ENCODE measurements at regions not wholly inside any gene's neighbourhood (a gene's known extent, or its start where the extent isn't known, plus 50 kb on each side); places are given as distances from the start of the nearest gene placed in this dataset.

DNA sequence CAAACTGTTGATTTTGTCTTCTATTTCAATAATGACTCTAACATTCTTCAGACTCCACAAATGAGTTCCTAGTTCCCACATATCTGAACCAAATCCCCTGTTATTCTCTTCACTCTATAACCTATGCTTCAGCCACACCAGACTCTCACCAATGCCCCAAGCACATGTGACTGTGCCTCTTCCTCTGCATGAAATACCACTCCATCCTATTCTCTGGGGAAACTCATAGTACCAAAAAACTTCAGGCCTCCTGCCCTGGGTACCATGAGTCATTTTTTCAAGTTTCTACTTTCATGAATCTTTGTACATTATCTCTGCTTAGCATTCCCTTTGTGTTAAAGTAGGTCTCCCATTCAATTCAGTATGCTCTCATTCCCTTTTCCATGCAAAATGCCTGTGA lies 353.2 kb downstream of the ZEB2 start:
- no peak overlapping the region for H3K4me3 ChIP-seq (ENCODE audit: low read length)
- DNase-seq (ENCODE audit: low read depth): no peak
- TF ChIP-seq, protein P1, sequence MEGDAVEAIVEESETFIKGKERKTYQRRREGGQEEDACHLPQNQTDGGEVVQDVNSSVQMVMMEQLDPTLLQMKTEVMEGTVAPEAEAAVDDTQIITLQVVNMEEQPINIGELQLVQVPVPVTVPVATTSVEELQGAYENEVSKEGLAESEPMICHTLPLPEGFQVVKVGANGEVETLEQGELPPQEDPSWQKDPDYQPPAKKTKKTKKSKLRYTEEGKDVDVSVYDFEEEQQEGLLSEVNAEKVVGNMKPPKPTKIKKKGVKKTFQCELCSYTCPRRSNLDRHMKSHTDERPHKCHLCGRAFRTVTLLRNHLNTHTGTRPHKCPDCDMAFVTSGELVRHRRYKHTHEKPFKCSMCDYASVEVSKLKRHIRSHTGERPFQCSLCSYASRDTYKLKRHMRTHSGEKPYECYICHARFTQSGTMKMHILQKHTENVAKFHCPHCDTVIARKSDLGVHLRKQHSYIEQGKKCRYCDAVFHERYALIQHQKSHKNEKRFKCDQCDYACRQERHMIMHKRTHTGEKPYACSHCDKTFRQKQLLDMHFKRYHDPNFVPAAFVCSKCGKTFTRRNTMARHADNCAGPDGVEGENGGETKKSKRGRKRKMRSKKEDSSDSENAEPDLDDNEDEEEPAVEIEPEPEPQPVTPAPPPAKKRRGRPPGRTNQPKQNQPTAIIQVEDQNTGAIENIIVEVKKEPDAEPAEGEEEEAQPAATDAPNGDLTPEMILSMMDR (IDR thresholded peaks at IDR 0.05; ENCODE audit: insufficient read depth, low read depth, low read length, missing control alignments): no peak

DNA sequence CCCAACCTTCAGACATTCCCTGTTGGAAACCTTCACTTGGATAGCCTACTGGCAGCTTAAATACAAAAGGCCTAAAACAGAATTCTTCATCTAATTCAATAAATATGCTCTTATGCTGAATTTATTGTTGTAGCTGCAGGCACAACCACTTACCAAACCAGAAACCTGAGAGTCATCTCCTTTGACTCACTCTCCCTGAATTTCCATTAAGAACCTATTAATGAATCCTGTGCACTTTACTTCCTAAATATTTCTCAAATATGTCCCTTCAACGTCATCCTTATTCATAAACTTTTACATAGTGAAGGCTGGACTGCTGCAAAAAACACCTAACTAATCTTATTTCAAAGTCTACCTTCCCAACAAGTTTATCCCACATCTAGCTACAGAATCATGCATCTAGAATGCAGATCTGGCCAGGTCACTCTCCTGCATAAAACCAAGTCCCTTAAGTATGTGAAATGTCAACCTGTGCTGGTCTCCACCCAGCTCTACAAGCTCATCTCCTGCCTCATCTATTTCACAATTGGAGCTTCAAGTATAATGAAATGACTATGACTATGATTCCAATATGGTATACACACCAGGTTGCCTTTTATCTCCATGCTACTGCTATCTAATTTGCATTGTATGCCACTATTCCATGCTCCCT lies 354.2 kb downstream of the ZEB2 start:
- peak; percentile 52 for DNase-seq (ENCODE audit: low read depth)
- TF ChIP-seq, protein P1 (IDR thresholded peaks at IDR 0.05; ENCODE audit: insufficient read depth, low read depth, low read length, missing control alignments): no peak

DNA sequence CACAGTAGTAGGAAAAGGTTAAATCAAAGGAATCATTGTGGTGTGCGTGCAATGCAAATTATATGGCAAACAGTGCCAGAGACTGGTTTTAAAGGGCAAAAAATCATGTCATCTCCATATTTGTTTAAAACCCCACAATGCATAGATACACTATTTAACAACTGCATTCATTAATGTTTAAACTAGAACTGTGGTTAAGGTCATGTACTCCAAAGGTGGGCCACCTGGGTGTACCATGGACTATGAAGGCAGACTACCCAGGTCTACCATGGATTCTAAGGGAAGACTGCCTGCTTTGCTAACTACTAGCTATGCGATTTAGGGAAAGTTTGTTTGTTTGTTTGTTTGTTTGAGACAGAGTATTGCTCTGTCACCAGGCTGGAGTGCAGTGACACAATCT lies 356.3 kb downstream of the ZEB2 start:
- TF ChIP-seq, protein P1 (IDR thresholded peaks at IDR 0.05; ENCODE audit: insufficient read depth, low read depth, low read length, missing control alignments): no peak
- no peak for DNase-seq (ENCODE audit: low read depth)
- H3K4me3 ChIP-seq (ENCODE audit: low read length): no peak overlapping the region

More for the DNA sequence above, 354.2 kb downstream of the ZEB2 start:
- no peak overlapping the region for H3K4me3 ChIP-seq (ENCODE audit: low read length)

DNA sequence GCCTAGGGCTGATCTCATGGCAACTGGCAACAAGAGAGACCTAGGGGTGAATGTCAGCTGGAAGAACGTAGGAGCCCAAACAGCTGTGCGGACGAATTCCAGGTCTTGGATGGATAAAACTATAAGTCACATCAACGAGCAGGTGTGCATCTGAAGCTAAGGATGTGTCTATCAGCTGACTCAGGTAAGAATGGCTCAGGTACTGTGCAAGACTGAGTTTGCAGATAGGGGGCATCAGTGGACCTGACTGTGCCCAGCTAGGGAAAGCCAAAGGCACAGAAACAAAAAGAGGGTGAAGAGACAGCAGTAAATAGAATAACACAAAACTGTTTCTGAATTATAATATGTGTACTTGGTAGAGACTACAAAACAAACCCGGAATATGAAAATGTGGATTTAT lies 357.3 kb downstream of the ZEB2 start:
- no peak overlapping the region for H3K4me3 ChIP-seq (ENCODE audit: low read length)
- TF ChIP-seq, protein P1 (IDR thresholded peaks at IDR 0.05; ENCODE audit: insufficient read depth, low read depth, low read length, missing control alignments): peak; percentile 78
- peak; percentile 71 for DNase-seq (ENCODE audit: low read depth)

DNA sequence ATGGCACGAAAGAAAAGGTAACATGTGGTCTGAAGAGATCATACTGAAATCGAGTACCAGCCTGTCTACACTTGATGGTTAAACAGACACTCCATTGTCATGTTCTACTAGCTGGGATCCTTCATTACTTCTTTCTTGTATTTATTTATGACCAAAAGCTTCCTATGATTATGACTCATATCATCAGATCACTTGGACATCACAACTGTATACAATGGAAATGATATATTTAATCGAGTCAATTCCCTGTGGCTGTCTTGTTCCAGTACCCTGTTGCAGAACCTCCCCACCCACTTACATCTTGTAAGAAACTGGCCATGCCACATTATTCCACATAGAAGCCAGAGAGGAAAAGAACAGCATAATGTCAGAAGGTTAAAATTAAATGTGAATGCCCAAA lies 358.9 kb downstream of the ZEB2 start:
- DNase-seq (ENCODE audit: low read depth): no peak
- TF ChIP-seq, protein P1 (IDR thresholded peaks at IDR 0.05; ENCODE audit: insufficient read depth, low read depth, low read length, missing control alignments): no peak
- H3K4me3 ChIP-seq (ENCODE audit: low read length): no peak overlapping the region

DNA sequence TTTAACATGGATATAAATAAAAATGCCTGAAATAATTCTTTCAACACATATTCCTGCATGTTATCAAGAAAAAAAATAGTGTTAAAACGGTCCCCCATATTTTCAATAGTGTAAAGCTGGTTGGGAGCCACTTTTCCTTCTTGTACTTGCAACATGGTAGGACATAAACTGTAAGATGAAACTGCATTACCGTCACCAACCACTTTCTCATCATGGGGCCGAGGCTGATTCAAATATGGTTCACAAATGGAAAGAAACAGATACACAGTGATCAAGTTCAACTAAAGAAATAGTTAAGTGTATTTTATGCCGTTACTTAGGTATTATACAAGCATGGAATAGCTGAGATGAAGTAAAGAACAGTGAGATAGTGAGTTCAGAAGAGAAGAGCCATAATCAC lies 360.7 kb downstream of the ZEB2 start:
- TF ChIP-seq, protein P1 (IDR thresholded peaks at IDR 0.05; ENCODE audit: insufficient read depth, low read depth, low read length, missing control alignments): no peak
- no peak overlapping the region for H3K4me3 ChIP-seq (ENCODE audit: low read length)
- DNase-seq (ENCODE audit: low read depth): no peak

DNA sequence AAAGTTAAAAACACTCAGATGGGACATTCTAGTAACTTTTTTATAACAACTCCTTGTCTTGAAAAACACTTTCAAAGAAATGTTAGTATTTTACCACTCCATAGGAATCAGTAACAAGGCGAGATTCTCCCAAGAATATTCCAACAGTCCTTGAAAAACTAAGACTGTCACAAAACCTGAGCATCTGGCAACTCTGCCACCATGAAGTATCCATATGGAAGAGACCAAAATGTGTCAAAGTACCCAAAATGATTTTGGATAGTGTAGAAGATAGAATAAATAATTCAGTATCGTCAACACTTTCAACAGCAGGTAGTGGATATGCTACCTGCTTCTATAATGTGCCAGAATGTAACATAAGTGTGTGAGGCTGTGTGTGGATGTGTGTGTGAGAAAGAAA lies 361.8 kb downstream of the ZEB2 start:
- H3K4me3 ChIP-seq (ENCODE audit: low read length): no peak overlapping the region
- no peak for DNase-seq (ENCODE audit: low read depth)
- TF ChIP-seq, protein P1 (IDR thresholded peaks at IDR 0.05; ENCODE audit: insufficient read depth, low read depth, low read length, missing control alignments): no peak

All from epithelial cell of esophagus (primary cell).